GM19239 (cell line): ENCODE measurements at regions not wholly inside any gene's neighbourhood (a gene's known extent, or its start where the extent isn't known, plus 50 kb on each side); places are given as distances from the start of the nearest gene placed in this dataset.

Experiments
- DNase-seq: peaks from one replicate; pipeline ENCODE4 v3.0.0; 2011; ENCODE audit warnings: low spot score; ENCODE audit not compliant: insufficient read length
- FAIRE-seq: peaks from 2 replicates; lab custom pipeline; 2011; peaks lifted over from hg19 to GRCh38; lab: Jason Lieb, UNC

GRCh38 chr5:38104497-38105230 lies 153.7 kb upstream of the EGFLAM start:
- FAIRE-seq (no peak), DNase-seq (no peak)

DNA sequence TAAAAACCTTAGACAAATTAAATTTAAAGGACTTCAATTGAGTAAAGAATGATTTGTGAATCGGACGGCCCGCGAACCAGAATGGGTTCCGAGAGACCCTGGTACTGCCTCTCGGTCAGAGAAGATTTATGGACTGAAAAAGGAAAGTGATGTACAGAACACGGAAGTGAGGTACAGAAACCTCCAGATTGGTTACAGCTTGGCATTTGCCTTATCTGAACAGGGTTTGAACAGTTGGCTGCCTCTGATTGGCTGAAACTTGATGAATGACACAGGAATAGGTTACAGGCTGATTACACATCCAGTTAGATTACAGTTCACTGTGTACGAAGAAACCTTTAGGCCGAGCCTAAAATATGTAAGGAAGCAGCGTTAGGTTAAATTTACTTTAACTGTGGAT lies 156.5 kb upstream of the EGFLAM start:
- FAIRE-seq, result no peak

GRCh38 chr5:38099205-38100168 lies 158.9 kb upstream of the EGFLAM start:
- DNase-seq (no peak), FAIRE-seq (no peak)

More for the DNA sequence above, 156.5 kb upstream of the EGFLAM start:
- no peak for DNase-seq

DNA sequence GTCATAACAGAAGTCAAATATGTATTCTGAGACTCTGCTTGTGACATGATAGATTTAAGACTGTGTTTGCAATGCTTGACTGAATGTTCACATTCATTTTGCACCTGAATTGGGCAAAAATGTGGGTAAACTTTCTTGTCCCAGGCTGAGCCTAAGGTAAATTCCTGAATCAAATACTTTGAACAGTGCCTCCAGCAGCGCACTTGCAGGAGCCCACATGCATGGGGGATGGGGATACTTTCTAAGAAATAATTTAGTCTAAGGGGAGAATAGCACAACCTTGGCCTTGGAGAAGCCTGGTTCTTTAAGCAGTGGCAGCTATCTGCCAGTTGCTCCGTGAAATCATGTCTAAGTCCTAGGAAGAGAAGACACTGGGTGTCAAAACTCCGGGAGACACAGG lies 163.5 kb upstream of the EGFLAM start:
- DNase-seq (no peak), FAIRE-seq (no peak)

GRCh38 chr5:38093855-38094254 lies 164.5 kb upstream of the EGFLAM start:
- no peak for FAIRE-seq

DNA sequence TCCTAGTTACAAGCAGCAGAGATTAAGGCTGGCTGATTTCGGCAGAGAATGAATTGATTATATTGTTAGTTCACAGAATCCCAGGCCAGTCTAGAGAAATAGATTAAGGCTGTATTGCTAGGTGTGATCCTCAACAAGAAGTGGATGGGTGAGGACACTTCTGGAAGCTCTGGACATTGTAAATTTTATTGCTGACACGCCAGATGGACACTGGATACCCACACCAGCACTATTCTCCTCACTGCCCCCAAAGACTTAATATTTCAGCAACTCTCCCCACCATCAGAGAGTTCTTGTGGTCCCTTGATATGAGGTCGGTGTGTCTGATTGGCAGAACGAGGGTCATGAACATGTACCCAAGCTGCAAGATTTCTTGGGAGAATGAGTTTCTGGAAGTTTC lies 171.6 kb upstream of the EGFLAM start:
- DNase-seq (no peak), FAIRE-seq (no peak)

More at GRCh38 chr5:38093855-38094254, 164.5 kb upstream of the EGFLAM start:
- no peak for DNase-seq

GRCh38 chr5:38079620-38080402 lies 178.5 kb upstream of the EGFLAM start:
- DNase-seq, result no peak
- FAIRE-seq, result no peak

- FAIRE-seq (no peak), DNase-seq (no peak)
Measured at GRCh38 chr5:38078161-38078560, 180.2 kb upstream of the EGFLAM start.

GRCh38 chr5:38077652-38078051 lies 180.7 kb upstream of the EGFLAM start:
- FAIRE-seq (no peak), DNase-seq (no peak)

DNA sequence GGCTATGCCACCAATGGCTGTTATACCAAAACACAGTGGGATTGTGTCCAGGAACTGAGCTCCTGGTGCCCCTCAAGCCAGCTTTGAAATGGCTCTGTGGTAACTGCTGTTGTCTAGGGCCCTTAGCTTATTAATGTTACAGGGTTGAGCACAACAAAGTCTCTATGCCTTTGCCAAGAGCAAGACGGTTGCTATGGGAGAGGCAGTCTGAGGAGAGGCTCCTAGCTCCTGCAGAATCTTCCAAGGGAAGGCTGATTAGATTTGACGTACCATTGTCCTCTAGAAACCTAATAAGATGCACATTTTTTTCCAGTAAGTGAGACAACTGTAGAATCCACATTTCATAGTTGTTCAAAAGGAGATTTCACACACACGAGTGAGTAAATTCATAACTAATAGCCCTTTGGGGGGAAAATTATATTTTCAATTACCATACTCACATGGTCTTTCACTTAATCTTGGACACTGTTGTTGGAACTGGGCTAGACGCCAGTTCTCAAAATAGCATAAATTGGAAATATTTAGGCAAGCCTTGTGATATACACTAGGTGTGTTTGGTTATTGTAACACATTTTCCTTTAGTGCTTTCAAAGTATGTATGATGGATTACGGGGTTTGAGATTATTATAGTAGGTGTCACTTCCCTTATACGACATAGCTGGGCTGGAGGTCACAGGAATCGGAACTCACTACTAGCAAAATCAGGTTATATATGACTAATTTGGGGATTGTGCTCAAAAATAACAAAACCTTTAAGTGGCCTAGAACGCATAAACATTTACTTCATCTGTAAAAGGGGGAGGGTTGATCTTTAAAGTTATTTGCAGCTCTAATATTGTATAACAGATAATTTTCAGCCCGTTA lies 186.3 kb upstream of the EGFLAM start:
- no peak for FAIRE-seq
- no peak for DNase-seq

DNA sequence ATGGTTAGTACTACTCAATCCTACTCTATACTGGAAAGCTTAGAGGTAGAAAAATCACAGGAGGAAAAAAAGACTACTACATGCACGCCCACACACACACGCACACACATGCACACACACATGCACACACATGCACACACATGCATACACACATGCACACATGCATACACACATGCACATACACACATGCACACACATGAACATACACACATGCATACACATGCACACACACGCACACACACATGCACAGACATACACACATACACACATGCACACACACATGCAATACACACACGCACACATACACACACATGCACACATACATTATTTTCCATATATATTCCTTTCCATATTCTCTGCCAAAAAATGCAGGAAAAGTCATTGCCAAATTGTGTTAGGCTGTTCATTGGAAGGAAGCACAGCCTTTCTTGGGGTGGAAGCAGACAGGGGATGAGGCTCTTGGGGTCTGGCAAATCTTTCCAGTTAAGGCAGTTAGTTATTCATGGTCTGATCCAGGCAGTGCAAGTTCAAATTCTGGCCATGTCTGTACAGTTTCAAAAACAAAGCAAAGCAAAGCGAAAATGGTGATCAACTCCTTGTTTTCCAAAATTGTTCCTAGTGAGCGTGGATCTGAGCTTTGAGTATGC lies 187.9 kb upstream of the EGFLAM start:
- no peak for DNase-seq
- no peak for FAIRE-seq

- no peak for FAIRE-seq
Measured at GRCh38 chr5:38069360-38069759, 189.0 kb upstream of the EGFLAM start.

GRCh38 chr5:38060354-38060753 lies 198.0 kb upstream of the EGFLAM start:
- no peak for FAIRE-seq
- DNase-seq, result no peak

More at GRCh38 chr5:38069360-38069759, 189.0 kb upstream of the EGFLAM start:
- no peak for DNase-seq

- no peak for FAIRE-seq
- no peak for DNase-seq
Measured at GRCh38 chr5:38059876-38060275, 198.5 kb upstream of the EGFLAM start.

- DNase-seq, result no peak
- FAIRE-seq, result no peak
Measured at GRCh38 chr5:38051711-38052511, 206.4 kb upstream of the EGFLAM start.

DNA sequence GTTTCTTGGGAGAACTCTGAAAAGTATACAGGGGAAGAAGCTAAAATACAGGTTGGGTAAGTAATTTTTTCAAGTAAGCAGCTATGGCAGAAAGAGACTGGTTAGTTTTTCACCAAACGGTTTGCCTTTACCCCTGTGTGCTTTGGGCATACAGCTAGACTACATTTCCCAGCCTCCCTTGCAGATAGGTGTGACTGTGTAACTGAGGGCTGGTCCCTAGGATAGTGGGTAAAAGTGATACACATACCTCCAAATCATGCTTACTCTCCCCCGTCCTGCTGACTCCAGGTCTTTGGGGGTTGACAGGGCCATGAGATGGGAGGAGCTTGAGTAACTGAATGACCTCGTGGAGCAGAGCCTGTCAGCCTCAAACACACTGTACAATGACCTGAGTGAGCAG lies 208.6 kb upstream of the GDNF start:
- FAIRE-seq (no peak), DNase-seq (no peak)

GRCh38 chr5:38046103-38046502 lies 206.3 kb upstream of the GDNF start:
- DNase-seq, result no peak
- no peak for FAIRE-seq

GRCh38 chr5:38045446-38045845 lies 205.6 kb upstream of the GDNF start:
- DNase-seq, result no peak

More at GRCh38 chr5:38045446-38045845, 205.6 kb upstream of the GDNF start:
- FAIRE-seq, result no peak
